Glutamatergic neuron (in vitro differentiated cells): ENCODE measurements at regions not wholly inside any gene's neighbourhood (a gene's known extent, or its start where the extent isn't known, plus 50 kb on each side); places are given as distances from the start of the nearest gene placed in this dataset.

Experiments used
- DNase-seq: peaks from one replicate; pipeline ENCODE4 v3.0.0; 2022
- H3K27ac Mint-ChIP-seq: one replicate; pipeline ENCODE4 v1.8.0; 2020; ENCODE audit warnings: mild to moderate bottlenecking, mixed read lengths, inconsistent platforms; ENCODE audit not compliant: unreplicated experiment
- H3K27me3 Mint-ChIP-seq: one replicate; pipeline ENCODE4 v1.8.0; 2020; ENCODE audit warnings: mild to moderate bottlenecking, moderate library complexity, mixed read lengths, inconsistent platforms; ENCODE audit not compliant: unreplicated experiment
- H3K36me3 Mint-ChIP-seq: one replicate; pipeline ENCODE4 v1.8.0; 2020; ENCODE audit warnings: mild to moderate bottlenecking, mixed read lengths, inconsistent platforms; ENCODE audit not compliant: unreplicated experiment
- H3K4me1 Mint-ChIP-seq: one replicate; pipeline ENCODE4 v1.8.0; 2020; ENCODE audit warnings: mild to moderate bottlenecking, low read depth, mixed read lengths, inconsistent platforms; ENCODE audit not compliant: unreplicated experiment
- H3K4me3 Mint-ChIP-seq: one replicate; pipeline ENCODE4 v1.8.0; 2020; ENCODE audit warnings: mild to moderate bottlenecking, mixed read lengths, inconsistent platforms; ENCODE audit not compliant: unreplicated experiment
- H3K9me3 Mint-ChIP-seq: one replicate; pipeline ENCODE4 v1.8.0; 2020; ENCODE audit warnings: mild to moderate bottlenecking, moderate library complexity, mixed read lengths, inconsistent platforms; ENCODE audit not compliant: unreplicated experiment
- CTCF ChIP-seq: fragments of 200-600 bp; sonication (generic); IDR thresholded peaks from one replicate; pipeline ENCODE4 v1.5.0; 2021; ENCODE audit not compliant: partially characterized antibody, unreplicated experiment

DNA sequence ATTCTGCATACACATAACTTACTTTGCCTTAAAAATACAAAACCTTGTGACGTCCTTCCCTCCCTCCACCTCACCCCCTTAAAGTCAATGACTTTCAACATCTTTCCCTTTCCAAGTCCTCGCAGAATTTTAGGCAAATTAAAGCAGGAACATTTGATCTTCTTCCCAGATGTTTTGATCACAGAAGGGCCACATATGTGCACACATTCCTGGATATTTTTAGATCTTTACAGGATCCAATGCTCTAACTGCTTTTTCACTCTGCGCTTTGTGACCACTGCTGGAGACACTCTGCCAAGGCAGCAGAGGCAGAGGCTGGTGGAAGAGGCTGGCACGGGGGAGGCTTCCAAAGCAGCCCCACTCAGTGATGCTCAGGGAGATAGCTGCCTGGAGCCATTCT, 130.7 kb downstream of the SEC61B start:
- Mint-ChIP-seq H3K4me1 (peaks cover 16% of the 10 kb centered on the region), H3K27ac (no peak overlapping the region), H3K4me3 (no peak overlapping the region), H3K9me3 (peaks cover 7% of the 10 kb centered on the region), H3K27me3 (peaks cover 4% of the 10 kb centered on the region), H3K36me3 (peaks cover 5% of the 10 kb centered on the region)
- no peak for TF ChIP-seq CTCF
- no peak for DNase-seq

GRCh38 chr9:99353408-99353807, 131.3 kb downstream of the SEC61B start:
- peaks cover 20% of the 10 kb centered on the region for H3K4me1 Mint-ChIP-seq
- H3K27ac Mint-ChIP-seq: no peak overlapping the region
- no peak overlapping the region for H3K4me3 Mint-ChIP-seq
- H3K36me3 Mint-ChIP-seq: peaks cover 5% of the 10 kb centered on the region
- TF ChIP-seq CTCF: no peak
- no peak for DNase-seq
- H3K27me3 Mint-ChIP-seq: peaks cover 4% of the 10 kb centered on the region
- peaks cover 7% of the 10 kb centered on the region for H3K9me3 Mint-ChIP-seq

- H3K27me3 Mint-ChIP-seq: peaks cover 4% of the 10 kb centered on the region
- H3K9me3 Mint-ChIP-seq: peaks cover 7% of the 10 kb centered on the region
- no peak overlapping the region for H3K27ac Mint-ChIP-seq
- H3K4me3 Mint-ChIP-seq: no peak overlapping the region
- peaks cover 22% of the 10 kb centered on the region for H3K4me1 Mint-ChIP-seq
- TF ChIP-seq CTCF: no peak
- no peak for DNase-seq
- H3K36me3 Mint-ChIP-seq: peaks cover 5% of the 10 kb centered on the region
Measured at GRCh38 chr9:99354104-99354503, 132.0 kb downstream of the SEC61B start.

GRCh38 chr9:99356512-99356971, 134.5 kb downstream of the SEC61B start:
- no peak overlapping the region for H3K4me3 Mint-ChIP-seq

DNA sequence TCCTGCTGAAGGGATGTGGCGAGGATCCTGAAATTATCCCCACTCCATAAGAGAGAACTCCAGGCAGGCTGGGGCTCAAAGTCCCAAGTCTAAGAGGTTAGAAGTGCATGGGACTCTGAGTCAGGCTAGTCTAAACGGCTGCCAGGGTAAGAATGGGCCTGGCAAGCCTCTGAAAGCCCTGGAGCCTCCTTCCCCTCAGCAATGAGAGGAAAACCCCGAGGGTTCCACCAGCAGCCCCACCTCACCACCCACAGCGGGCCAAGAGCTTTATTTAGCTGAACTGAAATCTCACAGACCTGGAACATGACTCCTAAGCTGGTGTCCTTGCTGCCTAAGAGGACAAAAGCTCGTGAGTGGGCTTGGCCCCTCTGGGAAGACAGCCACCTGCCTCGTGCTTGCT, 135.5 kb downstream of the SEC61B start:
- no peak for TF ChIP-seq CTCF

More at GRCh38 chr9:99356512-99356971, 134.5 kb downstream of the SEC61B start:
- DNase-seq: no peak
- no peak for TF ChIP-seq CTCF
- H3K27ac Mint-ChIP-seq: no peak overlapping the region
- H3K36me3 Mint-ChIP-seq: peaks cover 10% of the 10 kb centered on the region
- peaks cover 30% of the 10 kb centered on the region for H3K4me1 Mint-ChIP-seq
- H3K9me3 Mint-ChIP-seq: peaks cover 7% of the 10 kb centered on the region
- H3K27me3 Mint-ChIP-seq: peaks cover 6% of the 10 kb centered on the region

More for the DNA sequence above, 135.5 kb downstream of the SEC61B start:
- Mint-ChIP-seq H3K27ac (no peak overlapping the region), H3K36me3 (peaks cover 10% of the 10 kb centered on the region), H3K4me1 (peaks cover 37% of the 10 kb centered on the region), H3K27me3 (peaks cover 6% of the 10 kb centered on the region), H3K4me3 (no peak overlapping the region), H3K9me3 (peaks cover 9% of the 10 kb centered on the region)
- no peak for DNase-seq
